ENCODE measurements at regions not wholly inside any gene's neighbourhood (a gene's known extent, or its start where the extent isn't known, plus 50 kb on each side); places are given as distances from the start of the nearest gene placed in this dataset.

- Histone ChIP-seq H3K27ac (ENCODE audit: low read length) (no peak overlapping the region), H3K36me3 (ENCODE audit: control insufficient read depth, insufficient read depth, low read length) (no peaks in the 10 kb centered on the region), H3K4me3 (ENCODE audit: low read length) (no peak overlapping the region), H3K4me1 (ENCODE audit: control insufficient read depth, insufficient read depth, low read length) (no peaks in the 10 kb centered on the region), H3K9me3 (replicated peaks; ENCODE audit: control insufficient read depth, low read depth, low read length) (no peaks in the 10 kb centered on the region), H3K27me3 (ENCODE audit: control insufficient read depth, insufficient read depth, low read length) (no peaks in the 10 kb centered on the region)
- no CpG with 5 or more reads among the region's 1 CpG for WGBS (ENCODE audit: insufficient coverage)
- no peak for DNase-seq
Measured at GRCh38 chr1:116230712-116231111, 119.5 kb downstream of the MAB21L3 start.

- DNase-seq = no peak
- Histone ChIP-seq H3K4me1 (ENCODE audit: control insufficient read depth, insufficient read depth, low read length) (no peaks in the 10 kb centered on the region), H3K36me3 (ENCODE audit: control insufficient read depth, insufficient read depth, low read length) (no peaks in the 10 kb centered on the region), H3K27me3 (ENCODE audit: control insufficient read depth, insufficient read depth, low read length) (no peaks in the 10 kb centered on the region), H3K27ac (ENCODE audit: low read length) (no peak overlapping the region), H3K9me3 (replicated peaks; ENCODE audit: control insufficient read depth, low read depth, low read length) (no peaks in the 10 kb centered on the region), H3K4me3 (ENCODE audit: low read length) (no peak overlapping the region)
- 100% methylated on average over 1 of the region's 2 CpGs for WGBS (ENCODE audit: insufficient coverage)
Measured at GRCh38 chr1:116231752-116232151, 120.6 kb downstream of the MAB21L3 start.

- Histone ChIP-seq H3K4me3 (ENCODE audit: low read length) (no peak overlapping the region), H3K4me1 (ENCODE audit: control insufficient read depth, insufficient read depth, low read length) (no peaks in the 10 kb centered on the region), H3K9me3 (replicated peaks; ENCODE audit: control insufficient read depth, low read depth, low read length) (no peaks in the 10 kb centered on the region), H3K27me3 (ENCODE audit: control insufficient read depth, insufficient read depth, low read length) (peaks cover 2% of the 10 kb centered on the region), H3K27ac (ENCODE audit: low read length) (no peak overlapping the region), H3K36me3 (ENCODE audit: control insufficient read depth, insufficient read depth, low read length) (no peaks in the 10 kb centered on the region)
- no peak for DNase-seq
- no CpG with 5 or more reads among the region's 2 CpGs for WGBS (ENCODE audit: insufficient coverage)
Measured at GRCh38 chr1:116232989-116233514, 121.9 kb downstream of the MAB21L3 start.

- no peaks in the 10 kb centered on the region for H3K36me3 ChIP-seq (ENCODE audit: control insufficient read depth, insufficient read depth, low read length)
- no peak overlapping the region for H3K27ac ChIP-seq (ENCODE audit: low read length)
- DNase-seq = no peak
- 83% methylated on average over 2 of the region's 5 CpGs for WGBS (ENCODE audit: insufficient coverage)
- H3K9me3 ChIP-seq (replicated peaks; ENCODE audit: control insufficient read depth, low read depth, low read length) = no peaks in the 10 kb centered on the region
- peaks cover 2% of the 10 kb centered on the region for H3K27me3 ChIP-seq (ENCODE audit: control insufficient read depth, insufficient read depth, low read length)
- no peaks in the 10 kb centered on the region for H3K4me1 ChIP-seq (ENCODE audit: control insufficient read depth, insufficient read depth, low read length)
- no peak overlapping the region for H3K4me3 ChIP-seq (ENCODE audit: low read length)
Measured at GRCh38 chr1:116234429-116234828, 123.2 kb downstream of the MAB21L3 start.

DNA sequence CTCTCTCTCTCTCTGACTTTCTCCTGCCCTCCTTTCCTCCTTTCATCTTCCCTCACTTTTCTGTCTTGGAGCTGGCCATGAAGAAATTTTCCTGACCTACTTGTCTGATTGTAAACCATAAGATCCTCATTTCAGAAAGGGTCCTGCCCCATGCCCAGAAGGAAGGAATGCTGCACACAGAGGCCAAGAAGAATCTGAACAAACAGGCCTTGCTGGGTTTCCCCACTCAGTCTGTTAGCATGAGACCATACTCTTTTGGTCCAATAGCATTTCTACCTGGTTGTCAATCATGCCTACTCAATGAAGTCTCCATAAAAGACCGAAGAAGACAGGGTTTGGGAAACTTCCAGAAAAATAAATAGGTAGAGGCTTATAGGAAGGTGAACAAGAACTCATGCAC is 128.7 kb downstream of the MAB21L3 start:
- Histone ChIP-seq H3K4me3 (ENCODE audit: low read length) (no peak overlapping the region), H3K36me3 (ENCODE audit: control insufficient read depth, insufficient read depth, low read length) (no peaks in the 10 kb centered on the region), H3K4me1 (ENCODE audit: control insufficient read depth, insufficient read depth, low read length) (no peaks in the 10 kb centered on the region), H3K27ac (ENCODE audit: low read length) (no peak overlapping the region), H3K27me3 (ENCODE audit: control insufficient read depth, insufficient read depth, low read length) (peaks cover 2% of the 10 kb centered on the region), H3K9me3 (replicated peaks; ENCODE audit: control insufficient read depth, low read depth, low read length) (no peaks in the 10 kb centered on the region)
- DNase-seq = no peak
- WGBS (ENCODE audit: insufficient coverage) = no CpG with 5 or more reads among the region's 1 CpG

DNA sequence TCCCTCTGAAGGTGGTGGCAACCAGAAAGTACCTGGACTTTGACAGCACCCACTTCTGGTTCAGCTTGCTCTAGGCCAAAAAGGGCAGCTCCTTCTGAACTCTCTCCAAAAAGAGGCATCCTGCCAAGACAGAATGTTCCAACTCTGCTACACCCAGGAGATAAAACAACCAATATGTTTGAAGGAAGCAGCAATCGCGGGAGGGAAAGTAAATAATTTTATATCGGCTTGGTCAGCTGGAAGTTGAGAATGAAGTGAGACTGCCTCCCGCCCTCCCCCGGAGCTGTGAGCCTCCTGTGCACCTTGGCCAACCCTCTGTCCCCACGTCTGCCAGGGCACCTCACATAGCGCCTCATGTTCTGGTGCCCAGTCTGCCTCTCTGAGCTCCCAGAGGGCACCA is 130.3 kb upstream of the ATP1A1 start:
- no peak overlapping the region for H3K27ac ChIP-seq (ENCODE audit: low read length)

GRCh38 chr1:116243333-116244054 is 129.6 kb upstream of the ATP1A1 start:
- H3K4me3 ChIP-seq (ENCODE audit: low read length) = no peak overlapping the region
- no peaks in the 10 kb centered on the region for H3K4me1 ChIP-seq (ENCODE audit: control insufficient read depth, insufficient read depth, low read length)
- H3K9me3 ChIP-seq (replicated peaks; ENCODE audit: control insufficient read depth, low read depth, low read length) = no peaks in the 10 kb centered on the region
- H3K27me3 ChIP-seq (ENCODE audit: control insufficient read depth, insufficient read depth, low read length) = no peaks in the 10 kb centered on the region
- no CpG with 5 or more reads among the region's 7 CpGs for WGBS (ENCODE audit: insufficient coverage)
- no peak for DNase-seq
- no peak overlapping the region for H3K27ac ChIP-seq (ENCODE audit: low read length)
- no peaks in the 10 kb centered on the region for H3K36me3 ChIP-seq (ENCODE audit: control insufficient read depth, insufficient read depth, low read length)

More for the DNA sequence above, 130.3 kb upstream of the ATP1A1 start:
- DNase-seq = no peak
- H3K9me3 ChIP-seq (replicated peaks; ENCODE audit: control insufficient read depth, low read depth, low read length) = no peaks in the 10 kb centered on the region
- 83% methylated on average over 5 of the region's 7 CpGs for WGBS (ENCODE audit: insufficient coverage)
- H3K36me3 ChIP-seq (ENCODE audit: control insufficient read depth, insufficient read depth, low read length) = no peaks in the 10 kb centered on the region
- H3K4me3 ChIP-seq (ENCODE audit: low read length) = no peak overlapping the region
- no peaks in the 10 kb centered on the region for H3K4me1 ChIP-seq (ENCODE audit: control insufficient read depth, insufficient read depth, low read length)
- H3K27me3 ChIP-seq (ENCODE audit: control insufficient read depth, insufficient read depth, low read length) = no peaks in the 10 kb centered on the region

DNA sequence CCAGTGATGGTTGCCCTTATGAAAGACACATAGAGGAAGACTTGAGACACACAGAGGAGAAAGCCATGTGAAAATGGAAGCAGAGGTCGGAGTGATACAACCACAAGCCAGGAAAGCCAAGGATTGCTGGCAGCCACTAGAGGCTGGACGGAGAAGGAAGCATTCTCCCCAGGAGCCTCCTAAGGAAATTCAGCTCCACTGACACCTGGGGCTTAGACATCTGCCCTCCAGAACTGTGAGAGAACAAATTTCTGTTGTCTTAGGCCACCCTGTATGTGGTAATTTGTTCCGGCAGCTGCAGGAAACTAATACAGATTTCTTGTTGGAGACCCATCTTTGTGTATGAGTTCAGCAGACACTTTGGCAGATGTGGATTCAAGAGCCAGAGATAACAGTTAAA is 126.9 kb upstream of the ATP1A1 start:
- Histone ChIP-seq H3K36me3 (ENCODE audit: control insufficient read depth, insufficient read depth, low read length) (no peaks in the 10 kb centered on the region), H3K9me3 (replicated peaks; ENCODE audit: control insufficient read depth, low read depth, low read length) (no peaks in the 10 kb centered on the region), H3K4me3 (ENCODE audit: low read length) (no peak overlapping the region), H3K27ac (ENCODE audit: low read length) (no peak overlapping the region), H3K4me1 (ENCODE audit: control insufficient read depth, insufficient read depth, low read length) (no peaks in the 10 kb centered on the region), H3K27me3 (ENCODE audit: control insufficient read depth, insufficient read depth, low read length) (no peaks in the 10 kb centered on the region)
- WGBS (ENCODE audit: insufficient coverage) = 50% methylated on average over 2 of the region's 3 CpGs
- DNase-seq = no peak

DNA sequence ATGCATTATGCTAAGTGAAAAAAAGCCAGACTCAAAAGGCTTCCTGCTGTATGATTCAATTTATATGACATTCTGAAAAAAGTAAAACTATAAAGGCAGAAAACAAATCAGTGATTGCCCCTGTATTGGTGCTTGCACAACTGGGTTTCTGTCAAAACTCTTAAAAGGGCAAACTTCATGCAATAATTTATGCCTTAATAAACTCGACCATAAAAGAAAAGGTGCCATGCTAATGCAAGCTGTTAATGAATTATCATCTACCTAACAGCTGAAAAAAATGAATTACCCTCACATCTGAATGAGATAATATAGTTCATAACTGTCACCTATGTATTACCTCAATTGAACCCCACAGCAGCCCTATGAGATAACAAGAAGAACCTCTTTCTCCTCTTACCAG is 120.8 kb upstream of the ATP1A1 start:
- Histone ChIP-seq H3K4me1 (ENCODE audit: control insufficient read depth, insufficient read depth, low read length) (peaks cover 7% of the 10 kb centered on the region), H3K27ac (ENCODE audit: low read length) (no peak overlapping the region), H3K4me3 (ENCODE audit: low read length) (no peak overlapping the region), H3K9me3 (replicated peaks; ENCODE audit: control insufficient read depth, low read depth, low read length) (no peaks in the 10 kb centered on the region), H3K27me3 (ENCODE audit: control insufficient read depth, insufficient read depth, low read length) (no peaks in the 10 kb centered on the region), H3K36me3 (ENCODE audit: control insufficient read depth, insufficient read depth, low read length) (no peaks in the 10 kb centered on the region)
- WGBS (ENCODE audit: insufficient coverage) = no CpG with 5 or more reads among the region's 1 CpG
- DNase-seq = no peak

- Histone ChIP-seq H3K27me3 (ENCODE audit: control insufficient read depth, insufficient read depth, low read length) (no peaks in the 10 kb centered on the region), H3K36me3 (ENCODE audit: control insufficient read depth, insufficient read depth, low read length) (no peaks in the 10 kb centered on the region), H3K9me3 (replicated peaks; ENCODE audit: control insufficient read depth, low read depth, low read length) (no peaks in the 10 kb centered on the region), H3K27ac (ENCODE audit: low read length) (no peak overlapping the region), H3K4me3 (ENCODE audit: low read length) (no peak overlapping the region), H3K4me1 (ENCODE audit: control insufficient read depth, insufficient read depth, low read length) (peaks cover 7% of the 10 kb centered on the region)
- DNase-seq = no peak
Measured at GRCh38 chr1:116252785-116253184, 120.3 kb upstream of the ATP1A1 start.

Measured in muscle of leg (tissue), 3 donors.